MM.1S (cell line): ENCODE measurements at regions not wholly inside any gene's neighbourhood (a gene's known extent, or its start where the extent isn't known, plus 50 kb on each side); places are given as distances from the start of the nearest gene placed in this dataset.

Experiments used
- EZH2 ChIP-seq: fragments of 300-600 bp; sonication (generic); optimal IDR thresholded peaks from 2 replicates; pipeline ENCODE3; 2017; ENCODE audit warnings: low read depth, mild to moderate bottlenecking, antibody characterized with exemption, low read length, mixed read lengths
- EZH2phosphoT487 ChIP-seq: fragments of 300-600 bp; sonication (generic); IDR thresholded peaks from 2 replicates; pipeline ENCODE4 v1.6.1; 2018; ENCODE audit warnings: antibody characterized with exemption, low read length
- TF ChIP-seq, protein P1 (sequence below): fragments of 300-600 bp; sonication (generic); IDR thresholded peaks from 2 replicates; pipeline ENCODE4 v1.5.1; 2016; ENCODE audit warnings: antibody characterized with exemption, low read length, mixed read lengths

DNA sequence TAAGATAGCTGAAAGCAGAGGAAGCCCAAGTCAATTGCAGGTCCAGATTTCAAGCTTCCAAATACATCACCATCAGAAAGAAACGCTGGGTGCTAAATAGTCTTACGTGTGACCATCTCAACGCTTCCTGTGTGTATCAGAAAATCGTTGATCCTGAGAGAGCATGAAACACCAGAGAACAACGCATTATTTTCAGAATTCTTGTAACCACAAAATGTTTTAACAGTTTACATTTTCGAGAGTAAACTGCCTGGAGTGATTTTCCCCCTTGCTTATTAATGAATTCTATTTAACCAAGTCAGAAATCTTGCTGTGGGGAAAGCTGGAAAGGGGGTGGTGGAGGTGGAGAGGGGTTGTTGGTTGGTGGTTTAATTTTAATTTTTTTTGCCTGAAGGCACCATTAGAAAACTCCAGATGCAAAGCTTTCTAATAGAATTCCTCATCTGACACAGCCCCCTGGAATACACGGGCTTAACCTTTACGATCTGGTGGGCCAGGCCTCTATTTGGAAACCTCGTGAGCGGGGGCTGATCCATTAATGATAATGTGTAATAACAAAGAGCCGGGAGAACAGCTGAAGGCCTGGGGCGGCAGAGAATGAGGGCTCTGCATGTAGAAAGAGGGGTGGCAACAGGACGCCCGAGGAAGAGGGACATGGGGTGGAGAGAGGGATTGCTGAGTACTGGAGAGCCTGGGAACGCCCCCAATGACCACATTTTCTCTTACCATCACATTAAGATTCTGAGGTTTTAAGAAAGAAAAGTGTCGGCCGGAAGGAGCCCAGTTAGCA, 124.5 kb upstream of the NFIB start:
- no peak for TF ChIP-seq EZH2phosphoT487
- TF ChIP-seq, protein P1, sequence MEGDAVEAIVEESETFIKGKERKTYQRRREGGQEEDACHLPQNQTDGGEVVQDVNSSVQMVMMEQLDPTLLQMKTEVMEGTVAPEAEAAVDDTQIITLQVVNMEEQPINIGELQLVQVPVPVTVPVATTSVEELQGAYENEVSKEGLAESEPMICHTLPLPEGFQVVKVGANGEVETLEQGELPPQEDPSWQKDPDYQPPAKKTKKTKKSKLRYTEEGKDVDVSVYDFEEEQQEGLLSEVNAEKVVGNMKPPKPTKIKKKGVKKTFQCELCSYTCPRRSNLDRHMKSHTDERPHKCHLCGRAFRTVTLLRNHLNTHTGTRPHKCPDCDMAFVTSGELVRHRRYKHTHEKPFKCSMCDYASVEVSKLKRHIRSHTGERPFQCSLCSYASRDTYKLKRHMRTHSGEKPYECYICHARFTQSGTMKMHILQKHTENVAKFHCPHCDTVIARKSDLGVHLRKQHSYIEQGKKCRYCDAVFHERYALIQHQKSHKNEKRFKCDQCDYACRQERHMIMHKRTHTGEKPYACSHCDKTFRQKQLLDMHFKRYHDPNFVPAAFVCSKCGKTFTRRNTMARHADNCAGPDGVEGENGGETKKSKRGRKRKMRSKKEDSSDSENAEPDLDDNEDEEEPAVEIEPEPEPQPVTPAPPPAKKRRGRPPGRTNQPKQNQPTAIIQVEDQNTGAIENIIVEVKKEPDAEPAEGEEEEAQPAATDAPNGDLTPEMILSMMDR = no peak
- no peak for TF ChIP-seq EZH2
